ENCODE measurements at regions not wholly inside any gene's neighbourhood (a gene's known extent, or its start where the extent isn't known, plus 50 kb on each side); places are given as distances from the start of the nearest gene placed in this dataset.

DNA sequence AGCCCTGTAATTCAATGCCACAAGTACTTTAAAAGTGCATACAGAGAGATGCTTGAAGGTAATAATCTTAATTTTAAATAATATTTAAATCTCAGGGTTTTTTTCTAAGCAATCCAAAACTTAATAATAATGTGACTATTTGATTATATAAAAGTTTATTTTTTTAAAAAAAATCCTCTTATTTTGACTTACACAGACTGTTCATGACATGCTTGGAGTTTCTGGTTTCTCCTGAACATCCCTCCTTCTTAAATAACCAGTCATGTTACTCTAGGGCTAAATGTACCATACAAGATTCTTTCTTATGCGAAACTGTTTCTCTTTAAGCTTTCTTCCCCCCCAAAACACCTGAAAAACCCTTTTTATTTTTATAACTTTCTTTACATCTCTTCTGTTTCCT, 58.2 kb upstream of the SLC2A13 start:
- FAIRE-seq (no peak), DNase-seq (no peak)
- intact Hi-C loops (cut with DNase I), result no loop called here
- Histone ChIP-seq H3K36me3 (ENCODE audit: control insufficient read depth in 2 of 3, insufficient read depth in 3 of 3, low read length in 3 of 3) (no peaks in the 10 kb centered on the region), H3K27ac (ENCODE audit: low read depth in 2 of 2, low read length in 2 of 2) (no peak overlapping the region), H3K9me3 (ENCODE audit: control insufficient read depth in 2 of 3, insufficient read depth in 1 of 3, low read length in 3 of 3) (no peaks in the 10 kb centered on the region), H3K4me3 (ENCODE audit: low read length in 3 of 3) (no peak overlapping the region), H3K27me3 (ENCODE audit: control insufficient read depth, insufficient read depth, low read length) (no peaks in the 10 kb centered on the region), H3K4me1 (ENCODE audit: control insufficient read depth in 2 of 3, insufficient read depth in 2 of 3, low read depth in 1 of 3, low read length in 3 of 3) (peaks cover 0 to 6% (median 0%) of the 10 kb centered on the region in 3 donors), H3K9ac (ENCODE audit: low read length in 3 of 3) (no peak overlapping the region)
- TF ChIP-seq, protein P1, sequence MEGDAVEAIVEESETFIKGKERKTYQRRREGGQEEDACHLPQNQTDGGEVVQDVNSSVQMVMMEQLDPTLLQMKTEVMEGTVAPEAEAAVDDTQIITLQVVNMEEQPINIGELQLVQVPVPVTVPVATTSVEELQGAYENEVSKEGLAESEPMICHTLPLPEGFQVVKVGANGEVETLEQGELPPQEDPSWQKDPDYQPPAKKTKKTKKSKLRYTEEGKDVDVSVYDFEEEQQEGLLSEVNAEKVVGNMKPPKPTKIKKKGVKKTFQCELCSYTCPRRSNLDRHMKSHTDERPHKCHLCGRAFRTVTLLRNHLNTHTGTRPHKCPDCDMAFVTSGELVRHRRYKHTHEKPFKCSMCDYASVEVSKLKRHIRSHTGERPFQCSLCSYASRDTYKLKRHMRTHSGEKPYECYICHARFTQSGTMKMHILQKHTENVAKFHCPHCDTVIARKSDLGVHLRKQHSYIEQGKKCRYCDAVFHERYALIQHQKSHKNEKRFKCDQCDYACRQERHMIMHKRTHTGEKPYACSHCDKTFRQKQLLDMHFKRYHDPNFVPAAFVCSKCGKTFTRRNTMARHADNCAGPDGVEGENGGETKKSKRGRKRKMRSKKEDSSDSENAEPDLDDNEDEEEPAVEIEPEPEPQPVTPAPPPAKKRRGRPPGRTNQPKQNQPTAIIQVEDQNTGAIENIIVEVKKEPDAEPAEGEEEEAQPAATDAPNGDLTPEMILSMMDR (IDR thresholded peaks at IDR 0.05; ENCODE audit: borderline replicate concordance, extremely low read depth, insufficient read depth), result no peak

DNA sequence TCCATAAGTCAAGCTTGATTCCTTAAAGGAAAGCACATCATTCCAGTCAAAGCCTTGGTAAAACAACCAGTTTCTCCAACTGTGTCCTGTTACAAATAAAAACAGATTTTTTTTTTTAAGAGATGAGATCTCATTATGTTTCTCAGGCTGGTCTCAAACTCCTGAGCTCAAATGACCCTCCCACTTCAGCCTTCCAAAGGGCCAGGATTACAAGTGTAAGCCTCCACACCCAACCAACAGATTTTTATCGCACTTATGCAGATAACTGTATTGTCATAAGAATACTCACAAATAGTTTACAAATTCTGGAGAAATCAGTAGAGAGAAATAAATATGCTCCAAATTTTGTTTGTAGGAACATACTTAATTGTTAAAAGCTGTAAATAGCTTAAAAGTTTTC, 56.2 kb upstream of the SLC2A13 start:
- intact Hi-C loops (cut with DNase I), result no loop called here
- DNase-seq, result no peak
- H3K9ac ChIP-seq (ENCODE audit: low read length in 3 of 3), result no peak overlapping the region
- H3K4me3 ChIP-seq (ENCODE audit: low read length in 3 of 3), result no peak overlapping the region
- TF ChIP-seq, protein P1 (IDR thresholded peaks at IDR 0.05; ENCODE audit: borderline replicate concordance, extremely low read depth, insufficient read depth), result no peak
- H3K27me3 ChIP-seq (ENCODE audit: control insufficient read depth, insufficient read depth, low read length), result no peaks in the 10 kb centered on the region
- FAIRE-seq, result peak; percentile 3
- no peaks in the 10 kb centered on the region for H3K36me3 ChIP-seq (ENCODE audit: control insufficient read depth in 2 of 3, insufficient read depth in 3 of 3, low read length in 3 of 3)
- no peak overlapping the region for H3K27ac ChIP-seq (ENCODE audit: low read depth in 2 of 2, low read length in 2 of 2)
- H3K4me1 ChIP-seq (ENCODE audit: control insufficient read depth in 2 of 3, insufficient read depth in 2 of 3, low read depth in 1 of 3, low read length in 3 of 3), result peaks cover 0 to 12% (median 0%) of the 10 kb centered on the region in 3 donors
- H3K9me3 ChIP-seq (ENCODE audit: control insufficient read depth in 2 of 3, insufficient read depth in 1 of 3, low read length in 3 of 3), result no peaks in the 10 kb centered on the region

DNA sequence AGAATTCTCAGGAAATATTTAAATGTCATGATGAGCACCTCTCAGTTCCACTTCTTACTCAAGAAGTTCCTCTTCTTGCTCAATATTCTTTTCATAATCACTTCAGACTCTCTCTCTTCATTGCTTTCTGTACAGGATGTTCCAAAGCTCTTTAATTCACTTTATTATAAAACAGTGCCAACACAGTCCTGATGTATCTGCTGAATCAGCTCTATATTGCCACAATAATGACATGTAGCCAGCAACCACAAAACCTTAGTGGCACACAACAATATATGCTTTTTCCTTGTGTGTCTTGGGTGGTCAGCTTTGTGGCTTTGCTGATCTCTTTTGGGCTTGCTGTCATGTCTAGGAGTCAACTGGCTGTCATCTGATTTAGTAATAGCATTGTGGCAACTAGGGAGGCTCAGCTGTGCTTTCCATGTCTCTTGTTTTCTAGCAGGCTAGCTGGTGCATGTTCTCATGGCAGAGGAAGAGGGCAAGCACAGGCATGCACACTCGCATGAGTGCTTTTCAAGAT, 52.8 kb upstream of the SLC2A13 start:
- DNase-seq (no peak), FAIRE-seq (no peak)
- TF ChIP-seq, protein P1 (IDR thresholded peaks at IDR 0.05; ENCODE audit: borderline replicate concordance, extremely low read depth, insufficient read depth), result no peak
- no peaks in the 10 kb centered on the region for H3K9me3 ChIP-seq (ENCODE audit: control insufficient read depth in 2 of 3, insufficient read depth in 1 of 3, low read length in 3 of 3)
- H3K4me3 ChIP-seq (ENCODE audit: low read length in 3 of 3), result peak overlapping the region in 1 of 3 donors; percentile 15
- no peak overlapping the region for H3K9ac ChIP-seq (ENCODE audit: low read length in 3 of 3)
- H3K27me3 ChIP-seq (ENCODE audit: control insufficient read depth, insufficient read depth, low read length), result no peaks in the 10 kb centered on the region
- peaks cover 0 to 7% (median 0%) of the 10 kb centered on the region in 3 donors for H3K4me1 ChIP-seq (ENCODE audit: control insufficient read depth in 2 of 3, insufficient read depth in 2 of 3, low read depth in 1 of 3, low read length in 3 of 3)
- H3K27ac ChIP-seq (ENCODE audit: low read depth in 2 of 2, low read length in 2 of 2), result no peak overlapping the region
- no peaks in the 10 kb centered on the region for H3K36me3 ChIP-seq (ENCODE audit: control insufficient read depth in 2 of 3, insufficient read depth in 3 of 3, low read length in 3 of 3)
- intact Hi-C loops (cut with DNase I), result loop anchor here (10.0 kb wide), 1 partner anchor 66 kb away; the partner anchor contains the start of gene LRRK2

DNA sequence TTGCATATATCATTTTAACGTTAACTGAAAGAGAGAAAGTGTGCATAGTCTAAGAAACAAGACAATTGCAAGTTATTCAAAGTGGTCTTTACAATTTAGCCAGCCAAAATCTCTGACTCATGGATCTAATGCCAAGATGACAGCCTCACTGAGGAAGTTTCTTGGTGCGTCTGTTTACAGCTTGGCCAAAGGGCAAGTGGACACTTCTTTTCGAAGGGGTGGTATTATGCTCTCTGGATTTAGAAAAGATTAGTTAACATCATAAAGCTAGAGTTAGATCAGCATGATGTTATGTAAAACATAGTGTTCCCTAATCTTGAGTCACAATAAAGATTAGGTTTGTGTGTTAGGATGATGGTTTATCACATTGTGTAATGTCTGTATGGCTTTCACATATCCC, 51.5 kb upstream of the SLC2A13 start:
- Histone ChIP-seq H3K9ac (ENCODE audit: low read length in 3 of 3) (no peak overlapping the region), H3K9me3 (ENCODE audit: control insufficient read depth in 2 of 3, insufficient read depth in 1 of 3, low read length in 3 of 3) (no peaks in the 10 kb centered on the region), H3K27ac (ENCODE audit: low read depth in 2 of 2, low read length in 2 of 2) (no peak overlapping the region), H3K4me1 (ENCODE audit: control insufficient read depth in 2 of 3, insufficient read depth in 2 of 3, low read depth in 1 of 3, low read length in 3 of 3) (peaks cover 0 to 7% (median 0%) of the 10 kb centered on the region in 3 donors), H3K4me3 (ENCODE audit: low read length in 3 of 3) (peak overlapping the region in 1 of 3 donors; percentile 0), H3K27me3 (ENCODE audit: control insufficient read depth, insufficient read depth, low read length) (no peaks in the 10 kb centered on the region), H3K36me3 (ENCODE audit: control insufficient read depth in 2 of 3, insufficient read depth in 3 of 3, low read length in 3 of 3) (no peaks in the 10 kb centered on the region)
- FAIRE-seq, result no peak
- TF ChIP-seq, protein P1 (IDR thresholded peaks at IDR 0.05; ENCODE audit: borderline replicate concordance, extremely low read depth, insufficient read depth), result no peak
- DNase-seq, result no peak
- intact Hi-C loops (cut with DNase I), result loop anchor here (10.0 kb wide), 1 partner anchor 67 kb away; the partner anchor contains the start of gene LRRK2
